Transverse colon (tissue), 4 donors: ENCODE measurements at regions not wholly inside any gene's neighbourhood (a gene's known extent, or its start where the extent isn't known, plus 50 kb on each side); places are given as distances from the start of the nearest gene placed in this dataset.

Experiments used
- DNase-seq: peaks from one replicate; pipeline ENCODE4 v3.0.0-alpha.2; 2019
- H3K27ac ChIP-seq, 4 donors: fragments of 200-600 bp; sonication (generic); 2 replicates each; pipeline ENCODE4 v1.5.1; 2016 to 2018; ENCODE audit warnings: inconsistent platforms in 4 of 4
- H3K27me3 ChIP-seq: fragments of 200-600 bp; sonication (generic); 2 replicates; pipeline ENCODE4 v1.5.1; 2017; ENCODE audit warnings: inconsistent platforms
- H3K36me3 ChIP-seq, 4 donors: fragments of 200-600 bp; sonication (generic); 2 replicates each; pipeline ENCODE4 v1.5.1; 2017 to 2019; ENCODE audit warnings: inconsistent platforms in 4 of 4
- H3K4me1 ChIP-seq, 4 donors: fragments of 200-600 bp; sonication (generic); 2 replicates each; pipeline ENCODE4 v1.5.1; 2017 to 2020; ENCODE audit warnings: inconsistent platforms in 4 of 4
- H3K4me3 ChIP-seq, 4 donors: fragments of 200-600 bp; sonication (generic); 1 replicate in 1 of 4; 2 replicates in 3 of 4; pipeline versions ENCODE4 v1.5.1 to v1.6.1; 2017 to 2019; ENCODE audit warnings: inconsistent platforms in 4 of 4
- H3K9me3 ChIP-seq, 2 donors: fragments of 200-600 bp; sonication (generic); 2 replicates each; pipeline ENCODE4 v1.5.1; 2017 to 2019; ENCODE audit warnings: inconsistent platforms in 2 of 2
- EP300 ChIP-seq: sonication (generic); formaldehyde crosslinking; IDR thresholded peaks from one replicate; pipeline ENCODE4 v1.6.1; 2017; ENCODE audit warnings: antibody characterized with exemption, low read depth
- POLR2A ChIP-seq: fragments of 450-650 bp; IDR thresholded peaks from one replicate; pipeline ENCODE4 v1.6.1; 2016; ENCODE audit warnings: antibody characterized with exemption, mild to moderate bottlenecking, moderate library complexity
- POLR2AphosphoS5 ChIP-seq, 3 donors: sonication (generic); formaldehyde crosslinking; IDR thresholded peaks; one replicate each; pipeline ENCODE4 v1.6.1; 2016; ENCODE audit warnings: antibody characterized with exemption in 3 of 3
- WGBS, 2 donors: methylation state at CpG; one replicate each; pipeline ENCODE4 v1.1.5; 2018; ENCODE audit warnings: low coverage in 1 of 2; 5-methylcytosine and 5-hydroxymethylcytosine counted together
- in situ Hi-C, 4 donors: fragments of 200-750 bp; cut with MboI; loops; one replicate each; pipeline versions ENCODE4 v1.15.0 to v1.15.1; 2017; ENCODE audit warnings: low sequenced_read_pairs in 3 of 4, low pct_ligation_motif_present in 1 of 4, low pct_unique_long_range_greater_than_20kb in 1 of 4
- intact Hi-C: fragments of 100-400 bp; cut with DNase I; formaldehyde crosslinking; loops from one replicate; pipeline ENCODE4 v1.15.1; 2023; ENCODE audit warnings: low total_unique reads
- TF ChIP-seq, protein P1 (sequence below), 5 experiments: fragments of 200-600 bp in 3 of 5; fragments of 450-650 bp in 2 of 5; sonication (generic) in 3 of 5; IDR thresholded peaks; 1 replicate in 2 of 5; 2 replicates in 3 of 5; pipeline ENCODE4 v1.5.1; 2016 to 2017; ENCODE audit warnings: antibody characterized with exemption in 5 of 5, inconsistent platforms in 3 of 5, mild to moderate bottlenecking in 2 of 5, moderate library complexity in 1 of 5

DNA sequence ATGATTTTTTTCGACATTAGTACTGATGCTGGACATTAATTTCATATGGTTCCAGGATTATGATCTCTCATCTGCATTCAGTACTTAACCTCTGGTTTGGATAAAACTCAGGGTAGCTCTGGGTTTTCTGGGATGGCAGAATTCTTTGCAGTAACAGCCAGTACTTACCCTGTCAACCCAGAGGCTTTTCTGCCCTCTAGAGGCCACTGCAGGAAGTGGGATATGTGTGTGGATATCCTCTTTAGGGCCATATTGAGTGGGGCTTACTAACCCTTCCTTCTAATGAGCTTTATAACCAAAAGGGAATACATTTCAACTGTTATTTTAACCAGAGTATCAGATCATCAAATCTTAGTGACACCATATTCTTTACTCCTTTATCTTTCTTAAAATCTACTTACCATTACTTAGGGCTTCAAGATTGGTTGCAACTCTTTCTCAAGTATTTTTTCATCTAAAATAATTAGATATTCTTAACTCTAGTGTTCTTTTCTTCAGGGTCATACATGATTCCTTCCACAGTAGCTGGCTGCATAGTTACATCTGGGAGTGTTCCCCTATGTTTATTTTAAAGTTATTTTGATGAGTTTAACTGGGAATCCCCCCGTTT lies 488.0 kb upstream of the STXBP6 start:
- intact Hi-C loops = no loop called here
- Histone ChIP-seq H3K4me3 (no peak overlapping the region), H3K9me3 (no peaks in the 10 kb centered on the region), H3K27me3 (no peaks in the 10 kb centered on the region), H3K4me1 (no peaks in the 10 kb centered on the region), H3K27ac (no peak overlapping the region), H3K36me3 (no peaks in the 10 kb centered on the region)
- in situ Hi-C loops = no loop called here
- no peak for TF ChIP-seq EP300
- TF ChIP-seq, protein P1, sequence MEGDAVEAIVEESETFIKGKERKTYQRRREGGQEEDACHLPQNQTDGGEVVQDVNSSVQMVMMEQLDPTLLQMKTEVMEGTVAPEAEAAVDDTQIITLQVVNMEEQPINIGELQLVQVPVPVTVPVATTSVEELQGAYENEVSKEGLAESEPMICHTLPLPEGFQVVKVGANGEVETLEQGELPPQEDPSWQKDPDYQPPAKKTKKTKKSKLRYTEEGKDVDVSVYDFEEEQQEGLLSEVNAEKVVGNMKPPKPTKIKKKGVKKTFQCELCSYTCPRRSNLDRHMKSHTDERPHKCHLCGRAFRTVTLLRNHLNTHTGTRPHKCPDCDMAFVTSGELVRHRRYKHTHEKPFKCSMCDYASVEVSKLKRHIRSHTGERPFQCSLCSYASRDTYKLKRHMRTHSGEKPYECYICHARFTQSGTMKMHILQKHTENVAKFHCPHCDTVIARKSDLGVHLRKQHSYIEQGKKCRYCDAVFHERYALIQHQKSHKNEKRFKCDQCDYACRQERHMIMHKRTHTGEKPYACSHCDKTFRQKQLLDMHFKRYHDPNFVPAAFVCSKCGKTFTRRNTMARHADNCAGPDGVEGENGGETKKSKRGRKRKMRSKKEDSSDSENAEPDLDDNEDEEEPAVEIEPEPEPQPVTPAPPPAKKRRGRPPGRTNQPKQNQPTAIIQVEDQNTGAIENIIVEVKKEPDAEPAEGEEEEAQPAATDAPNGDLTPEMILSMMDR (IDR thresholded peaks at IDR 0.05) = peak; percentile 41 to 66 (median 49)
- 62 to 69% methylated on average over 2 of the region's 2 CpGs for WGBS, 2 donors
- DNase-seq = peak; percentile 28

DNA sequence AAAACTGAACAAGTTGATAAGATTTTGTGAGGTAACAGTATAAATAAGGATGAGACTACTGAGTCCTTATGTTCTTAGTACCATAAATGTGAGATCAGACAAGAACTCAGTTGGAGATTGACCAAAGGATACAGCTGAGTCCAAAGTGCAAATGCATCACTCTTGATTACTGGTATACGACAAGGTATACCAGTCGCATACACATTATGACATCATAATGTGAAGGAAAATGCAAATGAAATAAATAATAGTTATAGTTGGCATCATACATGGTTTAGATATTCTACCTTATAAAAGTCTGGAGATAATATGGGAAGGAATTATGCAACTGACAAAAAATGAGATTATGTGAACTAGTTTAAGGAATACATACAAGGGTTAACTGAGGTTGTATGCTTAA lies 476.3 kb upstream of the STXBP6 start:
- no peaks in the 10 kb centered on the region for H3K36me3 ChIP-seq
- H3K9me3 ChIP-seq = no peaks in the 10 kb centered on the region
- H3K4me3 ChIP-seq = no peak overlapping the region
- DNase-seq = no peak
- intact Hi-C loops (no loop called here), in situ Hi-C loops (no loop called here)
- H3K4me1 ChIP-seq = no peaks in the 10 kb centered on the region
- H3K27me3 ChIP-seq = no peaks in the 10 kb centered on the region
- WGBS, 2 donors = 79 to 96% methylated on average over 2 of the region's 2 CpGs
- no peak overlapping the region for H3K27ac ChIP-seq
- TF ChIP-seq POLR2A (no peak), EP300 (no peak), POLR2AphosphoS5 (IDR thresholded peaks at IDR 0.05) (no peak)
- TF ChIP-seq, protein P1 (IDR thresholded peaks at IDR 0.05) = no peak

DNA sequence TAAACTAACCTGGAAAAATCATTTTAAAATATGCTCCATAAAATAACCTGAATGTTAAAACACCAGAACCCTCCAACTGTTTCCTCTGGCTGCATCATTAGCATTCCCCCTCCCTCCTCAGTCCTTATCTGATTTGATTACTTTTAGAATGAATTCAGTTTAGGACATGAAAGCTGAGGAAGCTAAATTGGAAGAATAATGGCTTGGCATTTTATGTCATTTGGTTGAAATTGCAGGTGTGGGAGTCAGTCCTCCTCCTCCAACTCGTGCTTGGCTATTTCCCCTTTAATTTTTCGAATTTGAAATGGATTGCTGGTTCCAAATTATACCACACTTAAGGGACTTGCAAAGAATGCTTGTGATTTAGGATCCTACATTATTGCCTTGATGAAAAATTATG lies 473.0 kb upstream of the STXBP6 start:
- DNase-seq = no peak
- Histone ChIP-seq H3K9me3 (no peaks in the 10 kb centered on the region), H3K4me3 (no peak overlapping the region), H3K27ac (no peak overlapping the region), H3K36me3 (no peaks in the 10 kb centered on the region), H3K27me3 (no peaks in the 10 kb centered on the region), H3K4me1 (no peaks in the 10 kb centered on the region)
- 22 to 40% methylated on average over 2 of the region's 2 CpGs for WGBS, 2 donors
- no peak for TF ChIP-seq POLR2AphosphoS5 (IDR thresholded peaks at IDR 0.05)
- no peak for TF ChIP-seq EP300
- TF ChIP-seq, protein P1 (IDR thresholded peaks at IDR 0.05) = no peak
- no peak for TF ChIP-seq POLR2A
- intact Hi-C loops (no loop called here), in situ Hi-C loops (no loop called here)

DNA sequence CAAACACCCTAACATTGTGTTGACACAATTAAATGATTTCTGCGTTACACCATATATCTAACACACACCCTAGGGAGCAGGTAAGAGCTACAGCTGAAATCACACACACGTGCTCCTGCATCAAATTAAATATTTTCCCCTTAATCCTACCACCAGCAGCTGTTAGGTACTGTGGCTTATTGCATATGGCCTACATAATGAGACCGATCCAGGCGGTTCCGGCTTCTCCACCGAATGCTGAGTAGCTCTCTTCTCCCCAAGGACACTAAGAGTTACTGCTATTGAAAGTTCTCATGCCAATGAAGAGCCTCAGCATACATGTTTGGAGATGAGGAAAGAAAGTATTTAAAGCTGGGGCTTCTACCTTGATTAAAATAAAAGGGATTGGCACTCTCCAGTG lies 472.2 kb upstream of the STXBP6 start:
- H3K9me3 ChIP-seq = no peaks in the 10 kb centered on the region
- no peak for DNase-seq
- H3K4me3 ChIP-seq = no peak overlapping the region
- H3K27ac ChIP-seq = no peak overlapping the region
- 81 to 90% methylated on average over 6 of the region's 6 CpGs for WGBS, 2 donors
- H3K4me1 ChIP-seq = no peaks in the 10 kb centered on the region
- H3K36me3 ChIP-seq = no peaks in the 10 kb centered on the region
- intact Hi-C loops (no loop called here), in situ Hi-C loops (no loop called here)
- TF ChIP-seq EP300 (no peak), POLR2AphosphoS5 (IDR thresholded peaks at IDR 0.05) (no peak), POLR2A (no peak)
- TF ChIP-seq, protein P1 (IDR thresholded peaks at IDR 0.05) = no peak
- H3K27me3 ChIP-seq = no peaks in the 10 kb centered on the region
